PC-9 (cell line): ENCODE measurements at regions not wholly inside any gene's neighbourhood (a gene's known extent, or its start where the extent isn't known, plus 50 kb on each side); places are given as distances from the start of the nearest gene placed in this dataset.

ENCODE experiments used
- BruUV-seq: library from RNA; stranded (reverse); fragments of 400-500 nt; replicated peaks from 2 replicates; lab custom pipeline; 2021; lab: Mats Ljungman, UMichigan
- CTCF ChIA-PET: fragments of 300-600 bp; sonication (Branson Sonifier 250); formaldehyde crosslinking; loops from one replicate; lab custom pipeline; 2022; ENCODE audit warnings: antibody characterized with exemption; lab: Charles Lee
- POLR2A ChIA-PET: fragments of 300-600 bp; sonication (Branson Sonifier 250); formaldehyde crosslinking; loops from one replicate; lab custom pipeline; 2022; ENCODE audit warnings: antibody characterized with exemption; ENCODE audit not compliant: unreplicated experiment; lab: Charles Lee
- DNase-seq, 2 experiments: peaks; one replicate each; pipeline versions ENCODE4 v3.0.0 to v3.0.0-alpha.2; 2015 to 2022; ENCODE audit warnings: mixed read lengths in 1 of 2
- H2AFZ ChIP-seq: fragments of 200-600 bp; sonication (generic); 2 replicates; pipeline ENCODE4 v1.8.1; 2017; ENCODE audit warnings: antibody characterized with exemption
- H3F3A ChIP-seq: fragments of 200-600 bp; sonication (generic); 2 replicates; pipeline ENCODE4 v1.8.1; 2017; ENCODE audit warnings: antibody characterized with exemption, mild to moderate bottlenecking, low read depth; ENCODE audit not compliant: insufficient read depth
- H3K27ac ChIP-seq: fragments of 200-600 bp; sonication (generic); 2 replicates; pipeline ENCODE4 v1.6.1; 2016; ENCODE audit warnings: mixed run types
- H3K27me3 ChIP-seq: fragments of 200-600 bp; sonication (generic); 2 replicates; pipeline ENCODE4 v1.6.1; 2016; ENCODE audit warnings: low read depth, mixed run types; ENCODE audit not compliant: insufficient read depth
- H3K36me3 ChIP-seq: fragments of 200-600 bp; sonication (generic); 2 replicates; pipeline ENCODE4 v1.6.1; 2016; ENCODE audit warnings: low read depth, mixed run types
- H3K4me1 ChIP-seq: fragments of 200-600 bp; sonication (generic); replicated peaks from 2 replicates; pipeline ENCODE4 v1.6.1; 2016; ENCODE audit warnings: mixed run types; ENCODE audit not compliant: insufficient read depth
- H3K4me2 ChIP-seq: fragments of 200-600 bp; sonication (generic); 2 replicates; pipeline ENCODE4 v1.6.1; 2017; ENCODE audit warnings: mixed run types
- H3K4me3 ChIP-seq: fragments of 200-600 bp; sonication (generic); 2 replicates; pipeline ENCODE4 v1.6.1; 2016; ENCODE audit warnings: mixed run types
- H3K79me2 ChIP-seq: fragments of 200-600 bp; sonication (generic); 2 replicates; pipeline ENCODE4 v1.6.1; 2017; ENCODE audit warnings: low read depth, mixed run types
- H3K9me2 ChIP-seq: fragments of 200-600 bp; sonication (generic); 2 replicates; pipeline ENCODE4 v1.8.1; 2017; ENCODE audit warnings: mild to moderate bottlenecking; ENCODE audit not compliant: insufficient read depth
- H3K9me3 ChIP-seq: fragments of 200-600 bp; sonication (generic); 2 replicates; pipeline ENCODE4 v1.8.1; 2016; ENCODE audit warnings: low read depth; ENCODE audit not compliant: insufficient read depth
- H4K20me1 ChIP-seq: fragments of 200-600 bp; sonication (generic); 2 replicates; pipeline ENCODE4 v1.8.1; 2017; ENCODE audit not compliant: insufficient read depth
- EZH2 ChIP-seq: fragments of 200-600 bp; sonication (generic); IDR thresholded peaks from 2 replicates; pipeline ENCODE4 v1.8.0; 2017; ENCODE audit warnings: antibody characterized with exemption, low read depth
- intact Hi-C: fragments of 100-400 bp; cut with micrococcal nuclease; formaldehyde crosslinking; loops from one replicate; pipeline ENCODE4 v1.10.0; 2022; ENCODE audit not compliant: unreplicated experiment
- TF ChIP-seq, protein P1 (sequence below): fragments of 200-600 bp; sonication (generic); conservative IDR thresholded peaks from 2 replicates; pipeline ENCODE4 v1.6.1; 2017; ENCODE audit warnings: mixed run types, antibody characterized with exemption, mild to moderate bottlenecking, moderate library complexity

DNA sequence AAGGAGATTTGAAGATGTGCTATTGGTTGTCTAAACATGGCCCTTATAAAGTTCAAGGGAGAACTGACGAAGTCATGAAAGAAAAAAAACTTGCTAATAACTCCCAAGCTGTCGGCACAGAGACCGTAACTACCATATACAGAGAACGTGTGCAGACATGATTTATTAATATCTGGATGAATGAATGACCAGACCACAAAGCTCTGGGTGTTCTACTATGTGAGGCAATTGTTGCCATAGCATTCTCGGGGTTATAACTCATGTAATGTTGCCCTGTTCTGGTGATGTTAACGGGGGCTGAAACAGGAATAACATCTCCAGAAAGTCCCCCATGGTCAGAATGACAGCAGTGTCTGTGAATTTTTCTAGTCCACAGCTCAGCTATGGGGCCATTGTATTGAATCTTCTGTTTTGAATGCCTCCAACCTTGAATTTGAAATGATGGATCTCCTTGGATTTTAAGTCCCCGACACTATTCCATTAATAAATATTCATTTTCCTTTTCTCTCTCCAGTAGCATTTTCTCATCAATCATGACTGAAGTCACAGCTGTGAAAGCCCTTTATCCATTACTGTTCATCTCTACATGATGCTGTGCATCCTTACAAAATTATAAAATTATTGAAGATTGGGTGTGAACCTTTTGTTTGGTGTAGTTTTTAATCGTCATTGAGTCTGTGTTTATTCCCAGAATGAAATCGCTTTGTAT lies 483.4 kb upstream of the KLHL29 start:
- Histone ChIP-seq H3K79me2 (no peaks in the 10 kb centered on the region), H3K36me3 (no peaks in the 10 kb centered on the region), H3K9me3 (no peaks in the 10 kb centered on the region), H3K4me2 (no peak overlapping the region), H3K27me3 (0 out of 2 replicates have a peak, but pooled peaks cover 8% of the 10 kb centered on the region), H3K4me1 (no peaks in the 10 kb centered on the region), H3K4me3 (no peak overlapping the region), H3K9me2 (no peaks in the 10 kb centered on the region), H3F3A (no peaks in the 10 kb centered on the region), H3K27ac (no peak overlapping the region), H2AFZ (no peak overlapping the region), H4K20me1 (no peaks in the 10 kb centered on the region)
- CTCF ChIA-PET, result no interaction called here
- POLR2A ChIA-PET, result no interaction called here
- DNase-seq, result no peak
- intact Hi-C loops, result no loop called here
- BruUV-seq, result no TSS peak
- TF ChIP-seq EZH2, result no peak
- TF ChIP-seq, protein P1, sequence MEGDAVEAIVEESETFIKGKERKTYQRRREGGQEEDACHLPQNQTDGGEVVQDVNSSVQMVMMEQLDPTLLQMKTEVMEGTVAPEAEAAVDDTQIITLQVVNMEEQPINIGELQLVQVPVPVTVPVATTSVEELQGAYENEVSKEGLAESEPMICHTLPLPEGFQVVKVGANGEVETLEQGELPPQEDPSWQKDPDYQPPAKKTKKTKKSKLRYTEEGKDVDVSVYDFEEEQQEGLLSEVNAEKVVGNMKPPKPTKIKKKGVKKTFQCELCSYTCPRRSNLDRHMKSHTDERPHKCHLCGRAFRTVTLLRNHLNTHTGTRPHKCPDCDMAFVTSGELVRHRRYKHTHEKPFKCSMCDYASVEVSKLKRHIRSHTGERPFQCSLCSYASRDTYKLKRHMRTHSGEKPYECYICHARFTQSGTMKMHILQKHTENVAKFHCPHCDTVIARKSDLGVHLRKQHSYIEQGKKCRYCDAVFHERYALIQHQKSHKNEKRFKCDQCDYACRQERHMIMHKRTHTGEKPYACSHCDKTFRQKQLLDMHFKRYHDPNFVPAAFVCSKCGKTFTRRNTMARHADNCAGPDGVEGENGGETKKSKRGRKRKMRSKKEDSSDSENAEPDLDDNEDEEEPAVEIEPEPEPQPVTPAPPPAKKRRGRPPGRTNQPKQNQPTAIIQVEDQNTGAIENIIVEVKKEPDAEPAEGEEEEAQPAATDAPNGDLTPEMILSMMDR, result no peak

DNA sequence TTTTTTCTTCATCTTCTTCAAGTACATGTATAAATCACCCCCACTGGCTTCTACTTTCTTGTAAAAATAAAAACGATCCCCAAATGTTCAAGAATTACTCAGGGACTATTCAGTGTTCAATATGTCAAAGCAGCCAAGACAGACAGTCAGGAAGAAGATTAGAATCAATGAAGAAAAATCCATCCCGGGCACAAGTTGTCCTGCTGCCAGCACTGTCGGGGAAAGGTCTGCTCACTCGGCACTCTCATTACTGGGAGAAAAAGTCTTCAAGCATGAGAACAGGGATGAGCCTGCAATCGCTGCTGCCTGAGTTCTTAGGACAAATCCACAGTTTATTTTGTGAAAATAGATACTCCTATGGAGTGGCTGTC lies 482.8 kb upstream of the KLHL29 start:
- Histone ChIP-seq H3K36me3 (no peaks in the 10 kb centered on the region), H3K4me2 (no peak overlapping the region), H3K27me3 (0 out of 2 replicates have a peak, but pooled peaks cover 8% of the 10 kb centered on the region), H2AFZ (no peak overlapping the region), H3K79me2 (no peaks in the 10 kb centered on the region), H3K4me3 (no peak overlapping the region), H3K4me1 (no peaks in the 10 kb centered on the region), H4K20me1 (no peaks in the 10 kb centered on the region), H3F3A (no peaks in the 10 kb centered on the region), H3K9me3 (no peaks in the 10 kb centered on the region), H3K27ac (no peak overlapping the region), H3K9me2 (no peaks in the 10 kb centered on the region)
- TF ChIP-seq EZH2, result no peak
- TF ChIP-seq, protein P1, result no peak
- no peak for DNase-seq
- POLR2A ChIA-PET, result no interaction called here
- intact Hi-C loops, result no loop called here
- CTCF ChIA-PET, result no interaction called here
- BruUV-seq, result no TSS peak

DNA sequence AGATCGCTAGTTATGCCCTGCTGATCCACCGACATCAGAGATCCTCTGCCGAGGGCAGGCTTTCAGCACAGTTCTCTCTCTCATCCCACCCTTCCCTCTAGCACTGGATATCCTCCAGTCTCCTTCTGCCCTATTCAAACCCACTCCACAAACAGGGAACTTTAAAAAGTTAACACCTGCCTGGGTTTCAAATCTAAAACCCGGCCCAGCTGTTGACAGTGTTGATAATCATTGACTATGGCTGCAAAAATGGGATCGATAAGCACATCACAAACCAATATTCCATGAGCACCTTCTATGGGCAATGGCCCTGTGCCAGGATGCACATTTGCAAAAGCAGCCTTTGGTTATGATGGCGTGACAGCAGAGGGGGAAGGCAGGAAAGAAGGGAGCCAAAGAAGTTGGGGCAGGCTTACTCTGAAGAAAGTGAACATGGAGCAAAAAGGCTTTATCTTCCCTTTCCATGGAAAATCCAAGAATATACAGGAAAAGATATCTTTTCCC lies 482.3 kb upstream of the KLHL29 start:
- no peak overlapping the region for H2AFZ ChIP-seq
- TF ChIP-seq, protein P1, result no peak
- no peak for TF ChIP-seq EZH2
- no peak overlapping the region for H3K4me2 ChIP-seq
- no peak for DNase-seq
- no peaks in the 10 kb centered on the region for H3F3A ChIP-seq
- H3K4me3 ChIP-seq, result no peak overlapping the region
- H3K9me2 ChIP-seq, result no peaks in the 10 kb centered on the region
- H3K27ac ChIP-seq, result no peak overlapping the region
- no TSS peak for BruUV-seq
- no peaks in the 10 kb centered on the region for H3K79me2 ChIP-seq
- H4K20me1 ChIP-seq, result no peaks in the 10 kb centered on the region
- no peaks in the 10 kb centered on the region for H3K4me1 ChIP-seq
- CTCF ChIA-PET, result no interaction called here
- no peaks in the 10 kb centered on the region for H3K36me3 ChIP-seq
- POLR2A ChIA-PET, result no interaction called here
- 0 out of 2 replicates have a peak, but pooled peaks cover 8% of the 10 kb centered on the region for H3K27me3 ChIP-seq
- no peaks in the 10 kb centered on the region for H3K9me3 ChIP-seq
- intact Hi-C loops, result no loop called here
